Fibroblast of skin of left quadriceps (primary cell): ENCODE measurements at regions not wholly inside any gene's neighbourhood (a gene's known extent, or its start where the extent isn't known, plus 50 kb on each side); places are given as distances from the start of the nearest gene placed in this dataset.

Experiments used
- DNase-seq, 2 experiments: peaks; one replicate each; pipeline ENCODE4 v3.0.0-alpha.2; 2013; ENCODE audit warnings: low read depth in 2 of 2

DNA sequence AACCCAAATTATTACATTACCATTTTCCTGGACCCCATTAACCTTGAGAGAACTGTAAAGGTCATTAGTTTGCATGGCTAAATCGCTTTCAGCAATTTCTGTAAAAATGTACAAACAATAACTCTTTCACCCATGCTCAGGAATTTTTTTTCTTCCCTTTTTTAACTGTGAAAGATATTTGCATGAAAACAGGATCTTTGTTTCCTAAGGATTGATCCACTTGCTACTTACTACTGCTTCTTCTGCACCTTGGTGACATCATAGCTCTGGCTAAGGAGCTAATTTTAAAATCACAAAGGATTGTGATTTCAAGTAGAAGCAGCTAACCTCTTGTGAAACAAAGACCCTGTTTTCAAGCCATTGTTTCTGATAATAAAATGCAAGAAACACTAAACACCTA, 274.6 kb upstream of the ESRRG start:
- DNase-seq, result no peak

DNA sequence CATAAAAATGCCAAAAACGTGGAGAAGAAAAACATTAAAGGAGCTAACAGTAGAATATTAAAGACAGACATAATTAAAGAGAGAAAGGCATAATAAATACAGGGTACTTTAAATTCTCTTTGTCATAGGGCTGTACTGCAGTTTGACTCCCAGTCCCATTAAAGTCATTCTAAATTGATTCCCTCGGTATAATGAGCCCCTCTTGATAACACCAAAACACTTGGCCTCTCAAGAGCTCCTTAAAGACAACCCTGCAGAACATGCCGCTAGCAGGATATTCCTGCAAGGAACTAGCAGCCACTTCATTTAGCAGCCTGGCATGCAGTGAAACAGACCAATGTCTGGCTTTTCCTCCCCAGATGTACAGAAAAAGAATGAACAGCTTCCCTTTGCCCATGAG, 273.8 kb upstream of the ESRRG start:
- DNase-seq, result no peak

DNA sequence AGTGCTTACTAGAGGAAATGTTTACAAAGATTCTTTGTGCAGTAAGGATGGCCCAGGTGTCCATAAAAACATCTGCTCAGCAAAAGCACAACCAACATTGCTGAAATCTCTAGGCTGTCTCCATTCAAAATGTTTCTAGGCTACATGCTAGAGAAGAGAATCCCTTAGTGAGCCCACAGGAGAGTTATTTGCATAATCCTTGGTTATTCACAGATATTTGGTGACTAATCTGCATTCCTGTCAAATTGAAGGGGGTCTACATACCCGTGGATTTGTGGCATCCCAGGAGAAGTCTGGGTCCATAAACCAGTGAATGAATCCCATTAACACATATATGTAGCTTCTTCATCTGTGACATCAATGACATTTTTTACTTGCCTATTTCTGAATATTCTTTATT, 261.3 kb upstream of the ESRRG start:
- DNase-seq, result no peak

DNA sequence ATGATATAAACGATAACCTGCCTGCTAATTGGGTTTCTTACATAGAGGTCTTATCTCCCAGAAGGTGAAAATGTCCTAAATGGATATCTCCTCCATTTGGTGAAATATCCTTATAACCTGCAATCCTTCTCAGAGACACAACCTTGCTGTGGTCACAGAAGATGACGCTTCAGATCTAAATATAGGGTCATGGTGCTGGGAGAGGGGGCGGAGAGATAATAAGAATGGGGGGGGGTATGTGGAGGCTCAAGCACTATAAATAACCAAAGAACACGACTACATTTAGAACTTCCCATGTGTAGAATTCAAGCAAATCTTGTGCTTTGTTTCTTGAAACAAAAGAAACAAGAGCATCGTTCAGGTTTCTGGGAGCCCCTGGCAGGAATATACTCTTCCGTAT, 260.6 kb upstream of the ESRRG start:
- DNase-seq, result no peak

DNA sequence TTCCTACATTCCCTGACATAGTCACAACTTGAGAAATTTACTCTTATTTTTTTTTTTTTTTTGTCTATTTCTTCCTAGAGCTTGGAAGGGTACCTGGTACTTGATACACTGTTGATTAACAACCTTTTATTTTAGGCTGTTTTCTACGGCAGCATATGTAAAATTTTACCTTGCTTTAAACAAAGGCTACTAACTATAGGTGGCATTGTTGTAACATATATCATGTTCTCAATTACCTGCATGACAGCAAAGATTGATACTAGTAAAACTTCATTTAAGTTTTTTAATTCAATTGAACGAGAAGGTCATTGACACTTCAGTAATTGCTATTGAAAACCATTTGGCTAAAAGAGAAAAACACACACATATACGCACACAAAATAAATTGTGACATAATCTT, 238.3 kb upstream of the ESRRG start:
- no peak for DNase-seq

DNA sequence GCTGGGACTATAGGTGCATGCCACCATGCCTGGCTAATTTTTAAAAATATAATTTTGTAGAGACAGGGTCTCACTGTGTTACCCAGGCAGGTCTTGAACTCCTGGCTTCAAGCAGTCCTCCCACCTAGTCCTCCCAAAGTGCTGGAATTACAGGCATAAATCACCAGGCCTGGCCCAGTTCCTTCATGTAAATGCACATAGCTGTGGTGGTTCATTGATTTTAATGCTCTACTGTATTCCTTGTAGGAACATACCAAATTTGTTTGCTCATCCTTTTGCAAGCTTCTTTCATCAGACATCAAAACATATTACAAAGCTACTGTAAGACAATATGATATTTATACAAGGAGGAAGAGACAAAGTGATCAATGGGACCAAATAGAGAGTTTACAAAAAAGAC, 237.5 kb upstream of the ESRRG start:
- DNase-seq, result no peak

DNA sequence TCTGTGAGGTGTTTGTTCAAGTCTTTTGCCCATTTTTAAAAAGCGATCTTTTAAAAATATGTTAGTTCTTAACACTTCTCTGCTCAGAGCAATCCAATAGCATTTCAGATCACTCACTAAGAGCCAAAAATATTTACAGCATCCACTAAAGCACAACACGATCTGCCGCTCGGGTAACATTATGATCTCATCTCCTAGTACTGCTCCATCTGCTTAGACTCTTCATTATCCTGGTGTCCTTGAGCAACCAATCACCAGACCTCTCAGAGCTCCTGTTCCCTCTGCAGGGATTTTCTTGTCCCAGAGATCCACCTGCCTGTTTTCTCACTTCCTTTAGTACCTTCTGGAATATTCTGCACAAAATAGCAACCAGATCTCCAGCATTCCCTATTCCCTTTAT, 235.3 kb upstream of the ESRRG start:
- no peak for DNase-seq

DNA sequence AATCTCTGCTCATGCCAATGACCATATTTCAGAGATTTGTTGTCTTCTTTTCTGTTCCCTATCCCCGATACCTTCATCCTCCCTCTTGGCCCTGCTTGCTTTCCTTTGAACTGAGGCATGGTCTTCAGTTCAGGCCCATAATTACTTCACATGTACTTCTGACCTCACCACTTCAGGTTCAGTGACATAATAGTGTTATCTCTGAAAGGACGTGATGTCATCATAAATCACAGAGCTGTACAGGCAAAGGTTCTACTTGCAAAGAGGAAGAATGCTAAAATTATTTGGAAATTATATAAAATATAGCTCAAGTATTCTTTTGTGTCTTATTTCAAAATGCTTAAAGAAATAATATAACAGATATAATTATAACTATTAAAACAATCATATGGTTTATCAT, 230.3 kb upstream of the ESRRG start:
- no peak for DNase-seq

DNA sequence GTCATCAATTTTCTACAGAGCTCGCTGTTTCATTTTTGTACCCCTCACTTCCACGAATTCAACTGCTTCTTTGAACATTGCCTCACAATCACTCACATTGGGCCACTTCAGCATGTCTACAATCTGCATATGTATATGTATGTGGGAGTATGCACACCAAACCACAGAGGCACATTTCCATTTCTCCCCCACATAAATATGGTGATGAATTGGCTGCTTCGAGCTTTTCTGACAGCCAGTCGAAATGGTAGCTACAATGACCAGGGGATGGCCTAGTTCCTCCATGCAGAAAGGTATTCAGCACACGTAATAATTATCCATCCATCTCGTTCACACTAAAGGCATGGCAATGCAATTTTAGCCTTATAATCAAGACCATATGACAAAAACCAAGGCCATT, 229.6 kb upstream of the ESRRG start:
- DNase-seq, result no peak

DNA sequence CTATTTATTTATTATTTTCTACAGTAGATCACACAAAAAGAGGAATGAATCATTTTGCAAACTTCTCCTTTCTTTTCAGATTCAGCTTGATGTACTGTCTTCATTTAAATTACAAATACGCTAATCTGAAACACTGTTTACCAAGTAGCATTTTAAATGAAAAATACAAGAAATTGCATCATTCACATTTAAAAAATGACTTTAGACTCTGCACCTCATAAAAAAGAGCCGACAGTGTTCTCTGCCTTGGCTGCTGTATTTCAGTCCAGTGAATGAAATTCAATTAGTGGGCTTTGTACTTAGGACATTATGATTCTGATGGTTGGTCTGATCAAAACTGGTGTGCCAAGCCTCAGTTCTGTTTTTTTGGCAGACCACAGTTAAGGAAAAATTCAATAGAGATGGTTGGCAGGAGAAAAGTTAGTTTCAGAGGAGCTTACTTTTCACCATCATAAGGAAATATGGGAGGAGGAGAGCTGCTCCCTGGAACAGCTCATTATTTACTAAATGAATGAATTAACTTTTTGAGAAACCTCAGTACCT, 222.4 kb upstream of the ESRRG start:
- DNase-seq, result no peak

DNA sequence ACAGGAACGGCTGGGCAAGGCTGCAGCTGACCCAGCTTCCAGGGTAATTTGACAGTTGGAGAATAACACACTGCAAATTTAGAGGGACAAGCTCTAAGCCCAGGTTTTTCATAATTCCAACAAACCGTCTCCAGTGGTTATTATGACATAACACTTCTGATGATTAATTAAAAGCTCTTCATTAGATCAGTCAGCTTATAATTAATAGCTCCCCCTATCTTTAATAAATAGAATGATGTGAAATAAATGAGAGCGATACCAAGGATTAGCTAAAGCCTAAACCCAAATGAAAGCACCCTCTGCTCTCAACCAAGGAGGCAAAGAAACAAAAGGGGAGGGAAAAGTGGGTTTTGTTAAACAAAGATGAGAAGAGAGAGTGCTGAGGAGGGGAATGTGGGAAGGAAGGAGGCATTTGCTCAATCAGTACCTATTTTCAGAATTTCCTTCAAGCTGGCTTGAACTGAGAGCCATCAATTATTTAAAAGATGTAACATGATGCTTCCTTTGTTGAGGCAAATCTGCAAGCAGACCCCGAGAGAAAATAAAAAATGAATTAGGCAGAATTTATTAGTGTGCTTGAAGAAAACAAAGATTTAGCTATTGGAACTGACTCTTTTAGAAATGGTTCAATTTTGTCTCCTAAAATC, 221.8 kb upstream of the ESRRG start:
- DNase-seq, result no peak

DNA sequence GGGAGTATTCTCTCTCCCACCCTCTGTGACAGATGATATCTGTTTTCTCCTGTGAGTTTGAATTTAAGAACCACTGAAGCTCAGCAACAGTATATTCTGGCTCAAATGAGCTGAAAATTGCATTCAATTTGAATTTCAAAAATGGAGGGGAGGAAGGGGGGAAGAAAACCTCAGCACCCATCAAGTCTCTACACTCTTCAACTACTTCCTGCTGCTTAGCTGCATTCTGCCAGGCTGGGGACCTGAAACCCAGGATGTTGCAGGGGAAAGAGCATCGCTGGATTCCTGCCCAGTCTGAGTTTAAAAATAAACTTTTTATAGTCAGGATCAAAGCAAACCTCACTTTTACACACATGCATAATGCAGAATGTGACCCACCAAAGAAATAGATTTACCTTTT, 214.3 kb upstream of the ESRRG start:
- no peak for DNase-seq

DNA sequence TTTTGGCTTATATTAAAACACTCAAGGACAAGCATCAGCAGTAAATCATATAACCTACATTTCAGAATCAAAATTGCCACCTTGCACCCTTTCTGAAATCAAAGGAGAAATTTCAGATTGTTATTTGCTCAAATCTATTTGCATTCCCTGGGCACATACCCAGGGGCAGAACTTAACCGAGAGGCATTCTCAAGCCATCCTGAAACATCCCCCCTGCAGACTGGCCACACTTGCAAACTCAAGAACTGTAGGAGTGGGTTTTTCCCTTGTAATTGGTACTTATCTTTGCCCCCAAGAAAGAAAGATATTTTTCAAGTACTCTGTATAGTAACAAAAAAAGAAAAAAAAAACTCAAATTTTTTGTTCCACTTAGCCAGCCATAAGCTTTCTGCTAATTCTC, 213.6 kb upstream of the ESRRG start:
- no peak for DNase-seq

DNA sequence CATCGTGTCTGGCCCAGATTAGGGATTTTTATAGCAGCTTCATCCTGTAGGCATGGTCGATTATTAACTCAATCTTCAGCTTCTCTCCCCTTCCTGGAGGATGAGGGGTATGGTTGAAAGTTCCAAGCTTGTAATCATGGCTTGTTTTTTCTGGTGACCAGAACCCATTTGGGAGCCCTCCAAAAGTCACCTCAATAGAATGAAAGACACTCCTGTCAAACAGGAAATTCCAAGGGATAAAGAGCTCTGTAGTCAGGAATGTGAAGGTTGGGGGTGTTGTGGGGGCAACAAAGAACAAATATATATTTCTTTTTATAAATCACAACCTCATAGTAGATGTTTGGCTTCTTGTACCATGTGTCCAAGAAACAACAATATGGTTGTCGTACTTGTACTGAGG, 212.7 kb upstream of the ESRRG start:
- no peak for DNase-seq

DNA sequence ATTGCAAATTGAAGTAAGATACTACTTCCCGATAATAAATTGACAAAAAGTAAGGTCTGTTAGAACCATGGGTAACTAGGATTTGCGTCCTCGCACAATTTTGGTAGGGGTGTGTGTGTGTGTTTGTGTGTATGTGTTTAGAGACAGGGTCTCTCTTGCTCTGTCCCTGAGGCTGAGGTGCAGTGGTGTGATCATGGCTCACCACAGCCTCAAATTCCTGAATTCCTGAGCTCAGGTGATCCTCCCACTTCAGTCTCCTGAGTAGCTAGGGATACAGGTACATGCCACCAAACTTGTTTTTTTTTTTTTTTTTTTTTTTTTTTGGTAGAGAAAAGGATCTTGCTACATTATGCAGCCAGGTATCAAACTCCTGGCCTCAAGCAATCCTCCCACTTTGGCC, 209.2 kb upstream of the ESRRG start:
- DNase-seq, result no peak

DNA sequence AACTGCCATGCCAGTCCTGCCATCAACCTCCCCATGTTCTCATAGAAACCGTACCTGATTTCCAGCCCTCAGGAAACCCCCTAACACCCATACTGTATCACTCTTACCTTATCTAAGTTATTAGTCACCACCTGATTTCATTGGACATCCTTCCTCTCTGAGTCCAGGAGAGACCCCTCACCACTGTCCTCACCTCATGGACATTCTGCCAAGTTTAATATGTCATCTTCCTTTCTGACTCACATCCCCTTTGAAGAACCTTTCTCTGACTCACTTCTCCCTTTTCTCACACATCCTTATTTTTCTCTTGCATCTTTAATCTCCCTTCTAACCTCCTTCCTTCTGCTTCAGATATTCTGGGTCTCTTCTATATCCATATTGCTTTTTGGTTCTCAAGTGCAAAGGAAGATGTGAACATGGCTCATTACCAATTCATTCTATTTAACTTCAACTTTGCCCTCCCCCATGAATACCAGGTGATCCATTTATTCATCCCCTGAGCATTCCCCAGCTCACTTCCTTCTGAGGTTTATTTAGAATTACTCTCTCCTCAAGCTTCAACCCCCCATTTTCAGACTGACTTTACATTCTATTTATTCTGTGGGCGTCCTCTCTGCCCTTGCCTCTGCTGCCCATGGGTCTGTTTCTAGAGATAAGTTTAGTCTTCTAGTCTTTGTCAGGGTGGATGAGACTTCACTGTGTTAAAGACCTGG, 206.8 kb upstream of the ESRRG start:
- no peak for DNase-seq

DNA sequence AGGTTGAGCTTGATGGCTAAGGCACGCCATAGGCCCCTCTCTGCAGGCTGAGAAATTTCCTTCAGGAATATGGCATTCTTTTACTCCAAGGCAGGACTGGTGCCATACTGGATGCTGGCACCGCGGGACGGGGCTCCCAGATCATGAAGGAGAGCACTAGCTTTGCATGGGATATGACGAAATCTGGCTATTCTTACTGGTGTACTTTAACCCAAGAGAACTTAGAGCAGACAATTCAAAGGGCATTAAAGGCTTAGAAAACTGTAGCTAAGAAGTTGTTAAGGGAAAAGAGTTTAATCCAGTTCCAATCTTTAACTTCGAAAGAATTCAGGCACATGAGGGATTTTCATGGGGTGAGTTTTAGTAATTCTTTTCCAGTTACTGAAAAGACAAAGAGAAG, 204.4 kb upstream of the ESRRG start:
- DNase-seq, result no peak

DNA sequence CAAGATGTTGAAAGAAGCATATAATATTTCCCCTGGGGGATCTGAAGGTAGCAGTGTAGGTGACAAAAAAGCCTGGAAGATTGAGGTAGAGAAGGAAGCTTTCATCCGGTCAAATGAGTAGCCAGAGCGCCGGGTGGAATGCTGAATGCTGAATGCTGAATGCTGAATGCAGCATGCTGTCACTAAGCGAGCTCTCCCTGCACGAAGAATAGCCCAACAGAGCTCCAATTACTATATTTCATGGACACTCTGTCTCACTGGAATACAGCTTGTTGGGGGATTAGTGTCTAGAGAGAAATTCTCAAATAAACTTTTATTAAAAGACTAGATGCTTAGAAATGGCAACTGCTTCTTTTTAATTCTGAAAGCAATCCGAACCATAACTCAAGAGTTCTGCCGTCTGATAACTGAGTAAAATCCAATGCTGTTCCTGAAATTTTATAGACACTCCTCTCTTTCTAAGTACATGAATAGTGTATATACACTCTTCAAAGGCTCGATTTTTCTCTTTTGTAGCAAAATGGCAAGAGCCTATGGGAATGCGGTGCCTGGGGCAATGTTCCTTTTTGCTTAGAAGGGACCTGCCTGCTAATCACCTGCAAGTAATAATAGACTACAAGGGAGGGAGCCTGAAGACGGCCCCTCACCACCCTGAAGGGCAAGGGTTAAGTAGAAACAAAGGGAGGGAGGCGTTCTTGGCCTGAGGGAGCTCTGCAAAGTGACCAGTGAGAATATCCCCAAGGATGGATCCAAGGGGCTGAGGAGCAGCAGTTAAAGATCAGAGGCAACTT, 203.7 kb upstream of the ESRRG start:
- no peak for DNase-seq

DNA sequence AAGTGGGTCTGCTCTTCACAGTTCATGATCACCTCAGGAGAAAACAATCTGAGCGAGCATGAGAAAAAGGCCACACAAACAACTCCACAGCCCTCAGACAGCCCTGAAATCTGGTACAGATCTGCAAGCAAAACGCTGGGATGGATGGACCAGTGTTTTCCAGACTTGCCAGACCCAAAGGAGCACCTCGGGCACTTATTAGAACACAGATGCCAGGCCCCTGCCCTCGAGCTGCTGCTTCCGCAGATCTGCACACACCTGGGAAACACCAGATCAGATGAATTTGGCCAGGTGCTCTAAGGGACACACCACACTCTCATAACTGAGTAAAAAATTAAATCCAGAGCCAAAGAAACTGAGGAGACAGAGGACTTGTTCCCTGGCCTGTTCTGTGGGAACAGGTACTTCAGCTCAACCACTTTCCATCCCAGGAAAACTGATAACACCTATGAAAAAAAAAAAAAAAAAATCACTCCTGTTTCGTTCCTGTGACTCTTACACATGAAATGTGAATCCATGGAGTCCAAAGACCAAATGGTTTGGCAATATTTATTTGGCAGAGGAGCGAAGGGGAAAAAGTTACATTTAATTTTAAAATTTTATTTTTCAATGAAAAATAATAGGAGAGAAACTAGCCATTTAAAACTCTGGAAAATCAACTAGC, 202.9 kb upstream of the ESRRG start:
- no peak for DNase-seq

DNA sequence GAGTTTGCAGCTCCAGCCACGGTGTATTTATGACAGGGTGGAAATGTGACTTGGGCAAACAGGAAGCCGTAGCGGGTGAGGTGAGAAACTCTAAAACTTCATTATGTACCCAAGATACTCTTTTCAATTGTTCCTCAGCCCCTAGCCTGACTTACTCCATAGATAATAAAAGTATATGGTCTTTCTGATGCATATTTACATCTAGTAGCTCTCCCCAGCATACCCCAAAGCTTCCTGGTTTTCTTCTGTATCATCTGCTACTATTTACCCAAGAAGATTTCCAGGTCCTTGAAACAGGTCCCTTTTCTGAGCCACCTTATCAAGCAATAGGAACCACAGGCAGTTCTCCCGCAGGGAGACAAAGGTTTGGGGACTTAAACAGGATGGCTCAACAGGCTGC, 201.5 kb upstream of the ESRRG start:
- DNase-seq, result no peak

DNA sequence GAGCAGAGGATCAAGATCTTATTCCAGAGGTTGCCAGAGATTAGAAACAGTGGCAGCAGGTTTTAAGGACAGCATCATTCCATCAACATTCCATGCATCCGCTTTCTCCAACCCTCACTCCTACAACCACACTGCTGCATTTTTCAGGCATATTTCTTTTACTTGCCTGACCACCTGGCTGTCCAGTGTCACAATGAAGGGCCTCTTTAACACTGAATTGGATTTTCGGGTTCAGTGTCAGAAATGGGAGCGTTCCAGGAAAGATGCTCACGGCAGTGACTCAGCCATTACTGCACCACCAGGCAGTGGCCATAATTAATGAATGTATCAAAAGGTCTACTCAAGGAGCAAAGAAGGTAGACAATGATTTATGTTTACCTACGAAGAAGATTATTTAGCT, 200.4 kb upstream of the ESRRG start:
- DNase-seq, result no peak

DNA sequence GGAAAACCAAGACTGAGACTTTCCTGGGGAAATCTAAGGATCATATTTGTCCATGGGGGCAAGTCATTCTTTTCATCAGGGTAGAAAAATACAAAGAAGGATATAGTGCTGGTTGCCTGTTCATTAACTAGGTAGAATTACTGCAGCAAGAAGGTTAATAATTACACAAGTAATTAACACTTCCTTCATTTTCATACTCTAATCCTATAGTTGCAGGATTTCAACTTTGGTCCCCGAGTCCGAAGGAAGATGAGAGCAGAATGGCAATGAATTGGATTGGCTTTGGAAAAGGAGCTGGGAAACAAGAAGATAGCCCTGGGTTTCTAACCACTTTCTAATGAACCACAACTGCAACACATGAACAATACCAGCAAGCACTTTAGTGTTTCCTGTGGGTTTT, 199.2 kb upstream of the ESRRG start:
- no peak for DNase-seq
